ENCODE measurements at regions not wholly inside any gene's neighbourhood (a gene's known extent, or its start where the extent isn't known, plus 50 kb on each side); places are given as distances from the start of the nearest gene placed in this dataset.
"Not testable (repeated sequence)": the region's sequence is repeated elsewhere in the genome, so short reads cannot be mapped to it uniquely, and the experiment has no call there.

DNA sequence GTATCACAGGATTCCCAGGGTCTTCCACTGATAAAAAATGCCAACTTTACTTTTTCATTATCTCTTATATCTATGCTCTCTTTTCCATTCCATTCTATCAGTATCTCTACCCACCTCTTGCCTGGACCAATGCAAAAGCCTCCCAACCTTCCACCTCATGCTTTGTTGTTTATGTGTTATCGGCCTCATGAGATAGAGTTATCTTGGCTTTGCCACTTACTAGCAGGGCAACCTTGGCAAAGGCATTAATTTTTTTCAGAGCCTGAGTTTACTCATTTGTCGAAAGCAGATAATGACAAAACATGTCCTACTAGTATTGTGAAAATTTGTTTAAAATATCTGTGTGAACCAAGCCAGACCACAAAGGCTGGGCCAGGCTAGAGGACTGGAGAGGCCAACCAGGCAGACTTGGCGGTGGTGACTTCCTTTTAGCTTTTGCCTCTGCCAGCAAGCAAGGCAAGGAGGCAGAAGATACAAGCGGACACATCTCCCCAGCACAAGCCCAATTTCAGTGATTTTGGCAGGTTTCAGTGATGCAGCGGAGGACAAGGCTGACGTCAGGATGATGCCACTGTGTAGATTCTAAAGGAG lies 106.9 kb downstream of the ADAMTS15 start:
- no peak for DNase-seq (ENCODE audit: extremely low spot score)
- TF ChIP-seq FOXK2 (IDR thresholded peaks at IDR 0.05), result no peak
- TF ChIP-seq ZNF384 (IDR thresholded peaks at IDR 0.05), result no peak
- ChIA-PET CTCF (no interaction called here), POLR2A (no interaction called here)

DNA sequence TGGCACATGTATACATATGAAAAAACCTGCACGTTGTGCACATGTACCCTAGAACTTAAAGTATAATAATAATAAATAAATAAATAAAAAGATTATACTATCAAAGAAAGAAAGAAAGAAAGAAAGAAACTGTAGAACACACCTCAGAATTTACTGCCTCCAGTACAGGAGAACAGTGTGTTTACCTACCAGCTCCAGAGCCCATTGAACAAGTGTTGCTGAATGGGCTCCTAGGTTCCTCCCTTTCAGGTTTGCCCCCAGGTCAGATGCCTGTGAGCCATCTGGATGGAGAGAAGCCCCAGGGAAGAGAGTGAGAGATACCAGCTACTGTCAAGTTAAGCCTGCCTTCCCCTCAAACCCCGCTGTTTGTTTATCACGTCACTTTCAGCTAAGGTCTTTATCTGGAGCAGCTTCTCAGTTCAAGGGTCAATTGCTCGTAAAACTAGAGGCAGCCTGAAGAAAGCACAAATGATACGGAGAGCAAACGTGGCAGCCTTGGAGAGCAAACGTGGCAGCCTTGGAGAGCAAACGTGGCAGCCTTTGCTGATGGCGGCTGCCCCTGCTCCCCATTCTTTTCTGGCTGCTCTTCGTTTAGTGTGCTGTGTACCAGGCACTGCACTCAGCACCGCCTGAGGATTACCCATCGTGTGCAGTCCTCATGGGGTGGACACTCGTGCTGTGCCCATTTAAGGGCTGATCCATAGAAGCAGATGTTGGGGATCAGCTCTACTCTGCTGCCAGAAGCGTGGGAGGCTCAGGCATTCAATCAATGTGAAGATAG lies 111.7 kb downstream of the ADAMTS15 start:
- ChIA-PET CTCF (no interaction called here), POLR2A (interaction anchor here (0.7 kb wide), 1 partner anchor 76 kb away, joined by 3 read pairs; no protein-coding TSS in a partner anchor)
- no peak for TF ChIP-seq TARDBP (IDR thresholded peaks at IDR 0.05)
- no peak for TF ChIP-seq SP1 (IDR thresholded peaks at IDR 0.05)
- no peak for TF ChIP-seq HDGF (IDR thresholded peaks at IDR 0.05; ENCODE audit: borderline replicate concordance)
- TF ChIP-seq FOXK2 (IDR thresholded peaks at IDR 0.05), result no peak
- TF ChIP-seq NFRKB (IDR thresholded peaks at IDR 0.05), result no peak
- TF ChIP-seq PKNOX1 (IDR thresholded peaks at IDR 0.05), result no peak
- TF ChIP-seq FOXM1 (IDR thresholded peaks at IDR 0.05; ENCODE audit: borderline replicate concordance), result no peak
- no peak for TF ChIP-seq L3MBTL2 (conservative IDR thresholded peaks at IDR 0.05)
- TF ChIP-seq CTBP1 (IDR thresholded peaks at IDR 0.05; ENCODE audit: borderline replicate concordance), result no peak
- no peak for TF ChIP-seq ARNT (IDR thresholded peaks at IDR 0.05)
- TF ChIP-seq SUZ12 (IDR thresholded peaks at IDR 0.05), result no peak
- no peak for TF ChIP-seq LEF1 (IDR thresholded peaks at IDR 0.05; ENCODE audit: borderline replicate concordance)
- TF ChIP-seq FOXA1 (IDR thresholded peaks at IDR 0.05), result no peak
- TF ChIP-seq ELF4 (IDR thresholded peaks at IDR 0.05), result no peak
- no peak for TF ChIP-seq BHLHE40 (IDR thresholded peaks at IDR 0.05; ENCODE audit: borderline replicate concordance)
- no peak for TF ChIP-seq ZNF384 (IDR thresholded peaks at IDR 0.05)
- DNase-seq (ENCODE audit: extremely low spot score), result no peak

DNA sequence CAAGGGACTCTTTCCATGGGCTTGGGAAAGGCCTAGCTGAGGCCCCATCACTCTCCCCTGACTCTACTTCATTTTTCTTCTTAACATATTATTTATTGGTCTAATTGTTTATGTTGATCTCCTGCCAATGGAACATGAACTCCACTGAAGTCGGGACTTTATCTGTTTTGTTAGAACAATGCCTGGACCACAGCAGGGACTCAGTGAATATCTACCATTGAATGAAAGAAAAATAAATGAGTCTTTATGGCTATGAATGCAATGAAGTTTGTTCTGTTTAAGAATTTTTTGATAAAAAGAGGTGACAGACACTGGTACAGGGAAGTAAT lies 112.3 kb downstream of the ADAMTS15 start:
- POLR2A ChIA-PET, result interaction anchor here (0.7 kb wide), 1 partner anchor 76 kb away, joined by 3 read pairs; no protein-coding TSS in a partner anchor
- DNase-seq (ENCODE audit: extremely low spot score), result no peak
- CTCF ChIA-PET, result no interaction called here
- TF ChIP-seq ELF4 (IDR thresholded peaks at IDR 0.05) (no peak), TARDBP (IDR thresholded peaks at IDR 0.05) (no peak), NFRKB (IDR thresholded peaks at IDR 0.05) (no peak)

DNA sequence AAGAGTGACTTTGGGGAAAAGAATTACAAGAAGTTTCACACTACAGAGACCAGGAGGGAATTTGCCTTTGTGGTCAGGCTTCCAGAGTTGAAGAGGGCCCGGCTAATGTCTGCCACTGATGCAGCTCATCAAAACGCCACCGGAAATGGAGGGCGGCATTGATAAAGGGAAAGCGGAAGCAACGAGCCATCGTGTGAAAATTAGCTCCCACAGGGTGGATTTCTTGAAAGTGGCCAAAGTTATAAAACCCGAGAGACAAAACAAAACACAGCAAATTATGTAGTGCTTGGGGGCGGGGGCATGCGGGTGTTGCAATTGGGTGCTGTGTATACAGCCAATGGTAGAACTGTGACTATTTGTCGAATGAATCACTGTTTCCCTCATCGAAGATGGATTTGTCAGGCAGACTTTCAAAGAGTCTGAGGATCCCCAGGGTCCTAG lies 113.0 kb downstream of the ADAMTS15 start:
- ChIA-PET CTCF (no interaction called here), POLR2A (no interaction called here)
- TF ChIP-seq TARDBP (IDR thresholded peaks at IDR 0.05) (no peak), ARNT (IDR thresholded peaks at IDR 0.05) (no peak), PKNOX1 (IDR thresholded peaks at IDR 0.05) (no peak), L3MBTL2 (conservative IDR thresholded peaks at IDR 0.05) (no peak), FOXA1 (IDR thresholded peaks at IDR 0.05) (no peak), NFRKB (IDR thresholded peaks at IDR 0.05) (no peak), ELF4 (IDR thresholded peaks at IDR 0.05) (no peak), FOXM1 (IDR thresholded peaks at IDR 0.05; ENCODE audit: borderline replicate concordance) (no peak), HDGF (IDR thresholded peaks at IDR 0.05; ENCODE audit: borderline replicate concordance) (no peak)
- no peak for DNase-seq (ENCODE audit: extremely low spot score)

GRCh38 chr11:130562549-130562948 lies 114.1 kb downstream of the ADAMTS15 start:
- DNase-seq (ENCODE audit: extremely low spot score), result no peak
- ChIA-PET POLR2A (no interaction called here), CTCF (no interaction called here)
- no peak for TF ChIP-seq HDGF (IDR thresholded peaks at IDR 0.05; ENCODE audit: borderline replicate concordance)
- TF ChIP-seq NFRKB (IDR thresholded peaks at IDR 0.05), result no peak
- TF ChIP-seq SP1 (IDR thresholded peaks at IDR 0.05), result no peak
- no peak for TF ChIP-seq PKNOX1 (IDR thresholded peaks at IDR 0.05)
- no peak for TF ChIP-seq TARDBP (IDR thresholded peaks at IDR 0.05)
- no peak for TF ChIP-seq ARNT (IDR thresholded peaks at IDR 0.05)
- no peak for TF ChIP-seq ZNF384 (IDR thresholded peaks at IDR 0.05)
- TF ChIP-seq ELF4 (IDR thresholded peaks at IDR 0.05), result no peak
- no peak for TF ChIP-seq FOXK2 (IDR thresholded peaks at IDR 0.05)
- no peak for TF ChIP-seq LEF1 (IDR thresholded peaks at IDR 0.05; ENCODE audit: borderline replicate concordance)
- no peak for TF ChIP-seq BHLHE40 (IDR thresholded peaks at IDR 0.05; ENCODE audit: borderline replicate concordance)
- TF ChIP-seq CTBP1 (IDR thresholded peaks at IDR 0.05; ENCODE audit: borderline replicate concordance), result no peak
- TF ChIP-seq FOXA1 (IDR thresholded peaks at IDR 0.05), result no peak
- TF ChIP-seq L3MBTL2 (conservative IDR thresholded peaks at IDR 0.05), result no peak
- no peak for TF ChIP-seq SUZ12 (IDR thresholded peaks at IDR 0.05)
- TF ChIP-seq FOXM1 (IDR thresholded peaks at IDR 0.05; ENCODE audit: borderline replicate concordance), result no peak

- DNase-seq (ENCODE audit: extremely low spot score); POLR2A ChIA-PET; CTCF ChIA-PET: not testable (repeated sequence)
These were observed 117.9 kb downstream of the ADAMTS15 start for GRCh38 chr11:130566360-130566759.

- TF ChIP-seq HDGF (IDR thresholded peaks at IDR 0.05; ENCODE audit: borderline replicate concordance) (no peak), NFRKB (IDR thresholded peaks at IDR 0.05) (no peak), PKNOX1 (IDR thresholded peaks at IDR 0.05) (no peak), LEF1 (IDR thresholded peaks at IDR 0.05; ENCODE audit: borderline replicate concordance) (no peak), FOXM1 (IDR thresholded peaks at IDR 0.05; ENCODE audit: borderline replicate concordance) (no peak), FOXK2 (IDR thresholded peaks at IDR 0.05) (no peak), SUZ12 (IDR thresholded peaks at IDR 0.05) (no peak), BHLHE40 (IDR thresholded peaks at IDR 0.05; ENCODE audit: borderline replicate concordance) (no peak), TARDBP (IDR thresholded peaks at IDR 0.05) (no peak), ARNT (IDR thresholded peaks at IDR 0.05) (no peak), FOXA1 (IDR thresholded peaks at IDR 0.05) (no peak), ELF4 (IDR thresholded peaks at IDR 0.05) (no peak), SP1 (IDR thresholded peaks at IDR 0.05) (no peak), ZNF384 (IDR thresholded peaks at IDR 0.05) (no peak)
- POLR2A ChIA-PET, result no interaction called here
- CTCF ChIA-PET, result no interaction called here
- no peak for DNase-seq (ENCODE audit: extremely low spot score)
These were observed 123.1 kb downstream of the ADAMTS15 start for GRCh38 chr11:130571519-130571918.

Data from HEK293T (cell line).